Peyer's patch (tissue), 4 donors: ENCODE measurements at regions not wholly inside any gene's neighbourhood (a gene's known extent, or its start where the extent isn't known, plus 50 kb on each side); places are given as distances from the start of the nearest gene placed in this dataset.

ENCODE experiments used
- CTCF ChIP-seq, 6 experiments: fragments of 450-650 bp in 4 of 6; fragments of 200-600 bp in 2 of 6; sonication (generic) in 1 of 6; IDR thresholded peaks; one replicate each; pipeline ENCODE4 v1.5.1; 2017 to 2019; ENCODE audit warnings: antibody characterized with exemption in 6 of 6, mild to moderate bottlenecking in 3 of 6, moderate library complexity in 1 of 6
- POLR2A ChIP-seq, 2 donors: fragments of 450-650 bp; IDR thresholded peaks; one replicate each; pipeline ENCODE4 v1.5.1; 2017; ENCODE audit warnings: antibody characterized with exemption in 2 of 2, mild to moderate bottlenecking in 2 of 2, moderate library complexity in 2 of 2

GRCh38 chr1:191865479-191865878, 292.8 kb upstream of the RGS18 start:
- TF ChIP-seq CTCF (IDR thresholded peaks at IDR 0.05) (no peak), POLR2A (IDR thresholded peaks at IDR 0.05) (no peak)
